Breast epithelium (tissue), 3 donors: ENCODE measurements at regions not wholly inside any gene's neighbourhood (a gene's known extent, or its start where the extent isn't known, plus 50 kb on each side); places are given as distances from the start of the nearest gene placed in this dataset.

Experiments
- CTCF ChIP-seq, 3 donors: fragments of 450-650 bp; IDR thresholded peaks; one replicate each; pipeline ENCODE4 v1.5.1; 2016 to 2017; ENCODE audit warnings: antibody characterized with exemption in 3 of 3, mild to moderate bottlenecking in 3 of 3, moderate library complexity in 3 of 3
- POLR2A ChIP-seq: fragments of 450-650 bp; IDR thresholded peaks from one replicate; pipeline ENCODE4 v1.6.1; 2016; ENCODE audit warnings: antibody characterized with exemption, mild to moderate bottlenecking, moderate library complexity

GRCh38 chrX:5449323-5449722 lies 779.3 kb downstream of the NLGN4X start:
- TF ChIP-seq CTCF (IDR thresholded peaks at IDR 0.05) (no peak), POLR2A (no peak)
